PC-9 (cell line): ENCODE measurements at regions not wholly inside any gene's neighbourhood (a gene's known extent, or its start where the extent isn't known, plus 50 kb on each side); places are given as distances from the start of the nearest gene placed in this dataset.

Experiments used
- BruUV-seq: library from RNA; stranded (reverse); fragments of 400-500 nt; replicated peaks from 2 replicates; lab custom pipeline; 2021; lab: Mats Ljungman, UMichigan
- CTCF ChIA-PET: fragments of 300-600 bp; sonication (Branson Sonifier 250); formaldehyde crosslinking; loops from one replicate; lab custom pipeline; 2022; ENCODE audit warnings: antibody characterized with exemption; lab: Charles Lee
- POLR2A ChIA-PET: fragments of 300-600 bp; sonication (Branson Sonifier 250); formaldehyde crosslinking; loops from one replicate; lab custom pipeline; 2022; ENCODE audit warnings: antibody characterized with exemption; ENCODE audit not compliant: unreplicated experiment; lab: Charles Lee
- DNase-seq, 2 experiments: peaks; one replicate each; pipeline versions ENCODE4 v3.0.0 to v3.0.0-alpha.2; 2015 to 2022; ENCODE audit warnings: mixed read lengths in 1 of 2
- H2AFZ ChIP-seq: fragments of 200-600 bp; sonication (generic); 2 replicates; pipeline ENCODE4 v1.8.1; 2017; ENCODE audit warnings: antibody characterized with exemption
- H3F3A ChIP-seq: fragments of 200-600 bp; sonication (generic); 2 replicates; pipeline ENCODE4 v1.8.1; 2017; ENCODE audit warnings: antibody characterized with exemption, mild to moderate bottlenecking, low read depth; ENCODE audit not compliant: insufficient read depth
- H3K27ac ChIP-seq: fragments of 200-600 bp; sonication (generic); 2 replicates; pipeline ENCODE4 v1.6.1; 2016; ENCODE audit warnings: mixed run types
- H3K27me3 ChIP-seq: fragments of 200-600 bp; sonication (generic); 2 replicates; pipeline ENCODE4 v1.6.1; 2016; ENCODE audit warnings: low read depth, mixed run types; ENCODE audit not compliant: insufficient read depth
- H3K36me3 ChIP-seq: fragments of 200-600 bp; sonication (generic); 2 replicates; pipeline ENCODE4 v1.6.1; 2016; ENCODE audit warnings: low read depth, mixed run types
- H3K4me1 ChIP-seq: fragments of 200-600 bp; sonication (generic); replicated peaks from 2 replicates; pipeline ENCODE4 v1.6.1; 2016; ENCODE audit warnings: mixed run types; ENCODE audit not compliant: insufficient read depth
- H3K4me2 ChIP-seq: fragments of 200-600 bp; sonication (generic); 2 replicates; pipeline ENCODE4 v1.6.1; 2017; ENCODE audit warnings: mixed run types
- H3K4me3 ChIP-seq: fragments of 200-600 bp; sonication (generic); 2 replicates; pipeline ENCODE4 v1.6.1; 2016; ENCODE audit warnings: mixed run types
- H3K79me2 ChIP-seq: fragments of 200-600 bp; sonication (generic); 2 replicates; pipeline ENCODE4 v1.6.1; 2017; ENCODE audit warnings: low read depth, mixed run types
- H3K9me2 ChIP-seq: fragments of 200-600 bp; sonication (generic); 2 replicates; pipeline ENCODE4 v1.8.1; 2017; ENCODE audit warnings: mild to moderate bottlenecking; ENCODE audit not compliant: insufficient read depth
- H3K9me3 ChIP-seq: fragments of 200-600 bp; sonication (generic); 2 replicates; pipeline ENCODE4 v1.8.1; 2016; ENCODE audit warnings: low read depth; ENCODE audit not compliant: insufficient read depth
- H4K20me1 ChIP-seq: fragments of 200-600 bp; sonication (generic); 2 replicates; pipeline ENCODE4 v1.8.1; 2017; ENCODE audit not compliant: insufficient read depth
- CTCF ChIP-seq: fragments of 200-600 bp; sonication (generic); conservative IDR thresholded peaks from 2 replicates; pipeline ENCODE4 v1.6.1; 2017; ENCODE audit warnings: mixed run types, antibody characterized with exemption, mild to moderate bottlenecking, moderate library complexity
- EZH2 ChIP-seq: fragments of 200-600 bp; sonication (generic); IDR thresholded peaks from 2 replicates; pipeline ENCODE4 v1.8.0; 2017; ENCODE audit warnings: antibody characterized with exemption, low read depth
- intact Hi-C: fragments of 100-400 bp; cut with micrococcal nuclease; formaldehyde crosslinking; loops from one replicate; pipeline ENCODE4 v1.10.0; 2022; ENCODE audit not compliant: unreplicated experiment

- no peak overlapping the region for H3K27ac ChIP-seq
- DNase-seq, result no peak
- ChIA-PET POLR2A (no interaction called here), CTCF (no interaction called here)
- no peak overlapping the region for H3K4me2 ChIP-seq
- H3K9me3 ChIP-seq, result no peaks in the 10 kb centered on the region
- intact Hi-C loops, result no loop called here
- BruUV-seq, result no TSS peak
- no peaks in the 10 kb centered on the region for H3K9me2 ChIP-seq
- peaks cover 3% of the 10 kb centered on the region; the same call in 1 of the 2 replicates for H3F3A ChIP-seq
- H2AFZ ChIP-seq, result no peak overlapping the region
- H3K4me1 ChIP-seq, result peaks cover 10% of the 10 kb centered on the region
- no peaks in the 10 kb centered on the region for H3K79me2 ChIP-seq
- no peaks in the 10 kb centered on the region for H4K20me1 ChIP-seq
- no peaks in the 10 kb centered on the region for H3K36me3 ChIP-seq
- TF ChIP-seq EZH2, result no peak
- no peak for TF ChIP-seq CTCF
- no peaks in the 10 kb centered on the region; the same call in 1 of the 2 replicates for H3K27me3 ChIP-seq
- no peak overlapping the region for H3K4me3 ChIP-seq
Measured at GRCh38 chr5:174376726-174377373, 331.3 kb downstream of the NSG2 start.

- Histone ChIP-seq H3K4me2 (no peak overlapping the region), H3F3A (no peaks in the 10 kb centered on the region), H3K4me1 (peaks cover 10% of the 10 kb centered on the region), H4K20me1 (no peaks in the 10 kb centered on the region), H3K36me3 (no peaks in the 10 kb centered on the region), H3K9me2 (no peaks in the 10 kb centered on the region), H2AFZ (no peak overlapping the region), H3K4me3 (no peak overlapping the region), H3K79me2 (no peaks in the 10 kb centered on the region), H3K9me3 (0 out of 2 replicates have a peak, but pooled peaks cover 5% of the 10 kb centered on the region), H3K27me3 (no peaks in the 10 kb centered on the region; the same call in 1 of the 2 replicates), H3K27ac (no peak overlapping the region)
- no TSS peak for BruUV-seq
- ChIA-PET CTCF (no interaction called here), POLR2A (no interaction called here)
- intact Hi-C loops, result no loop called here
- TF ChIP-seq CTCF (no peak), EZH2 (no peak)
- no peak for DNase-seq
Measured at GRCh38 chr5:174378121-174378874, 332.8 kb downstream of the NSG2 start.

- Histone ChIP-seq H3F3A (no peaks in the 10 kb centered on the region), H3K36me3 (no peaks in the 10 kb centered on the region), H3K27me3 (peaks cover 2% of the 10 kb centered on the region; the same call in 1 of the 2 replicates), H3K9me2 (no peaks in the 10 kb centered on the region; the same call in 1 of the 2 replicates), H3K4me2 (no peak overlapping the region), H2AFZ (no peak overlapping the region), H3K79me2 (no peaks in the 10 kb centered on the region), H3K27ac (no peak overlapping the region), H4K20me1 (no peaks in the 10 kb centered on the region), H3K9me3 (0 out of 2 replicates have a peak, but pooled peaks cover 5% of the 10 kb centered on the region), H3K4me1 (peaks cover 18% of the 10 kb centered on the region), H3K4me3 (no peak overlapping the region)
- TF ChIP-seq EZH2 (no peak), CTCF (no peak)
- no peak for DNase-seq
- ChIA-PET POLR2A (no interaction called here), CTCF (no interaction called here)
- intact Hi-C loops, result no loop called here
- no TSS peak for BruUV-seq
Measured at GRCh38 chr5:174380311-174380710, 334.8 kb downstream of the NSG2 start.
